ENCODE measurements at regions not wholly inside any gene's neighbourhood (a gene's known extent, or its start where the extent isn't known, plus 50 kb on each side); places are given as distances from the start of the nearest gene placed in this dataset.

- intact Hi-C loops (cut with micrococcal nuclease; ENCODE audit: unreplicated experiment) (no loop called here), in situ Hi-C loops (cut with HindIII; ENCODE audit: low pct_unique_long_range_greater_than_20kb, low sequenced_read_pairs) (no loop called here)
- ChIA-PET CTCF (no interaction called here), POLR2A (no interaction called here)
- no peak overlapping the region for H3K4me3 ChIP-seq (ENCODE audit: low read depth in 2 of 2, low read length in 2 of 2)
- H3K27ac ChIP-seq (ENCODE audit: low read length): no peak overlapping the region
- DNase-seq (ENCODE audit: low read depth, low spot score): no peak
- no peak for ATAC-seq
- H3K36me3 ChIP-seq (ENCODE audit: control insufficient read depth, insufficient read depth, low read length): no peaks in the 10 kb centered on the region
- H3K27me3 ChIP-seq (ENCODE audit: control insufficient read depth, insufficient read depth, low read length): 0 out of 2 replicates have a peak, but pooled peaks cover 3% of the 10 kb centered on the region
- H3K9me3 ChIP-seq (ENCODE audit: control insufficient read depth, insufficient read depth, low read depth, low read length): no peaks in the 10 kb centered on the region
- TF ChIP-seq TCF7L2 (IDR thresholded peaks at IDR 0.05; ENCODE audit: low read depth, low read length) (no peak), POLR2AphosphoS5 (IDR thresholded peaks at IDR 0.05; ENCODE audit: low read depth, low read length) (no peak), SIN3A (IDR thresholded peaks at IDR 0.05; ENCODE audit: borderline replicate concordance, insufficient read depth, low read depth, low read length) (no peak)
- TF ChIP-seq, protein P1, sequence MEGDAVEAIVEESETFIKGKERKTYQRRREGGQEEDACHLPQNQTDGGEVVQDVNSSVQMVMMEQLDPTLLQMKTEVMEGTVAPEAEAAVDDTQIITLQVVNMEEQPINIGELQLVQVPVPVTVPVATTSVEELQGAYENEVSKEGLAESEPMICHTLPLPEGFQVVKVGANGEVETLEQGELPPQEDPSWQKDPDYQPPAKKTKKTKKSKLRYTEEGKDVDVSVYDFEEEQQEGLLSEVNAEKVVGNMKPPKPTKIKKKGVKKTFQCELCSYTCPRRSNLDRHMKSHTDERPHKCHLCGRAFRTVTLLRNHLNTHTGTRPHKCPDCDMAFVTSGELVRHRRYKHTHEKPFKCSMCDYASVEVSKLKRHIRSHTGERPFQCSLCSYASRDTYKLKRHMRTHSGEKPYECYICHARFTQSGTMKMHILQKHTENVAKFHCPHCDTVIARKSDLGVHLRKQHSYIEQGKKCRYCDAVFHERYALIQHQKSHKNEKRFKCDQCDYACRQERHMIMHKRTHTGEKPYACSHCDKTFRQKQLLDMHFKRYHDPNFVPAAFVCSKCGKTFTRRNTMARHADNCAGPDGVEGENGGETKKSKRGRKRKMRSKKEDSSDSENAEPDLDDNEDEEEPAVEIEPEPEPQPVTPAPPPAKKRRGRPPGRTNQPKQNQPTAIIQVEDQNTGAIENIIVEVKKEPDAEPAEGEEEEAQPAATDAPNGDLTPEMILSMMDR (IDR thresholded peaks at IDR 0.05): no peak
- TF ChIP-seq, protein P2, sequence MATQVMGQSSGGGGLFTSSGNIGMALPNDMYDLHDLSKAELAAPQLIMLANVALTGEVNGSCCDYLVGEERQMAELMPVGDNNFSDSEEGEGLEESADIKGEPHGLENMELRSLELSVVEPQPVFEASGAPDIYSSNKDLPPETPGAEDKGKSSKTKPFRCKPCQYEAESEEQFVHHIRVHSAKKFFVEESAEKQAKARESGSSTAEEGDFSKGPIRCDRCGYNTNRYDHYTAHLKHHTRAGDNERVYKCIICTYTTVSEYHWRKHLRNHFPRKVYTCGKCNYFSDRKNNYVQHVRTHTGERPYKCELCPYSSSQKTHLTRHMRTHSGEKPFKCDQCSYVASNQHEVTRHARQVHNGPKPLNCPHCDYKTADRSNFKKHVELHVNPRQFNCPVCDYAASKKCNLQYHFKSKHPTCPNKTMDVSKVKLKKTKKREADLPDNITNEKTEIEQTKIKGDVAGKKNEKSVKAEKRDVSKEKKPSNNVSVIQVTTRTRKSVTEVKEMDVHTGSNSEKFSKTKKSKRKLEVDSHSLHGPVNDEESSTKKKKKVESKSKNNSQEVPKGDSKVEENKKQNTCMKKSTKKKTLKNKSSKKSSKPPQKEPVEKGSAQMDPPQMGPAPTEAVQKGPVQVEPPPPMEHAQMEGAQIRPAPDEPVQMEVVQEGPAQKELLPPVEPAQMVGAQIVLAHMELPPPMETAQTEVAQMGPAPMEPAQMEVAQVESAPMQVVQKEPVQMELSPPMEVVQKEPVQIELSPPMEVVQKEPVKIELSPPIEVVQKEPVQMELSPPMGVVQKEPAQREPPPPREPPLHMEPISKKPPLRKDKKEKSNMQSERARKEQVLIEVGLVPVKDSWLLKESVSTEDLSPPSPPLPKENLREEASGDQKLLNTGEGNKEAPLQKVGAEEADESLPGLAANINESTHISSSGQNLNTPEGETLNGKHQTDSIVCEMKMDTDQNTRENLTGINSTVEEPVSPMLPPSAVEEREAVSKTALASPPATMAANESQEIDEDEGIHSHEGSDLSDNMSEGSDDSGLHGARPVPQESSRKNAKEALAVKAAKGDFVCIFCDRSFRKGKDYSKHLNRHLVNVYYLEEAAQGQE (IDR thresholded peaks at IDR 0.05; ENCODE audit: insufficient read depth in 1 of 2, low read depth in 2 of 2, low read length in 1 of 2): no peak
- BruUV-seq (replicated peaks): no TSS peak
- H3K4me1 ChIP-seq (ENCODE audit: control insufficient read depth, insufficient read depth, low read length): no peaks in the 10 kb centered on the region
Measured at GRCh38 chr6:168385858-168386735, 54.9 kb upstream of the SMOC2 start.

- Histone ChIP-seq H3K4me1 (ENCODE audit: control insufficient read depth, insufficient read depth, low read length) (no peaks in the 10 kb centered on the region), H3K27ac (ENCODE audit: low read length) (no peak overlapping the region), H3K27me3 (ENCODE audit: control insufficient read depth, insufficient read depth, low read length) (0 out of 2 replicates have a peak, but pooled peaks cover 3% of the 10 kb centered on the region), H3K4me3 (ENCODE audit: low read depth in 2 of 2, low read length in 2 of 2) (no peak overlapping the region), H3K36me3 (ENCODE audit: control insufficient read depth, insufficient read depth, low read length) (no peaks in the 10 kb centered on the region), H3K9me3 (ENCODE audit: control insufficient read depth, insufficient read depth, low read depth, low read length) (no peaks in the 10 kb centered on the region)
- DNase-seq (ENCODE audit: low read depth, low spot score) (no peak), ATAC-seq (no peak)
- POLR2A ChIA-PET: no interaction called here
- TF ChIP-seq, protein P2 (IDR thresholded peaks at IDR 0.05; ENCODE audit: insufficient read depth in 1 of 2, low read depth in 2 of 2, low read length in 1 of 2): no peak
- TF ChIP-seq SIN3A (IDR thresholded peaks at IDR 0.05; ENCODE audit: borderline replicate concordance, insufficient read depth, low read depth, low read length) (no peak), TCF7L2 (IDR thresholded peaks at IDR 0.05; ENCODE audit: low read depth, low read length) (no peak), POLR2AphosphoS5 (IDR thresholded peaks at IDR 0.05; ENCODE audit: low read depth, low read length) (no peak)
- TF ChIP-seq, protein P1 (IDR thresholded peaks at IDR 0.05): no peak
- in situ Hi-C loops (cut with HindIII; ENCODE audit: low pct_unique_long_range_greater_than_20kb, low sequenced_read_pairs): no loop called here
- intact Hi-C loops (cut with micrococcal nuclease; ENCODE audit: unreplicated experiment): no loop called here
- BruUV-seq (replicated peaks): no TSS peak
- CTCF ChIA-PET: no interaction called here
Measured at GRCh38 chr6:168386973-168387372, 54.0 kb upstream of the SMOC2 start.
